Activated gamma-delta T cell (primary cell): ENCODE measurements at regions not wholly inside any gene's neighbourhood (a gene's known extent, or its start where the extent isn't known, plus 50 kb on each side); places are given as distances from the start of the nearest gene placed in this dataset.
"Not testable (repeated sequence)": the region's sequence is repeated elsewhere in the genome, so short reads cannot be mapped to it uniquely, and the experiment has no call there.

ENCODE experiments used
- DNase-seq: peaks from one replicate; lab custom pipeline; 2025; lab: John Stamatoyannopoulos, UW

GRCh38 chr4:62460329-62460728, 1260.2 kb downstream of the ADGRL3 start:
- no peak for DNase-seq

DNA sequence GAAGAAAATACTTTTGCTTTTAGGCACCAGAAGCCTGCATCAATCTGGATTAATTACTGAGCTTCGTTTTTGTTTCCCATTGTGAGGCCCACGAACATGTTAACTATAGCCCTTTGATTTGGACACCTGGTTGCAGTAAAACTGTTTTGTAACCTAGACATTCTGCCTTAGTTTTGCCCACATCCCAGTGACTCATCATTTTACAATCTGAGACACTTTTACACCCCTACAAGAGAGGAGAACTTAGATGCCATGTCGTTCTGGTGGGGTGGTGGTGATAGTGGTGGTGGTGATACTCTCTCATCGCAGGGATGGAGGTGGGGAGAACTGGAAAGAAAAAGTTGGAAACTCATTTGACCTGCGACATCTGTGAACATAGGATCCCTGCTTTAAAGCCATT, 1257.2 kb downstream of the ADGRL3 start:
- DNase-seq: no peak

GRCh38 chr4:62455871-62456270, 1255.7 kb downstream of the ADGRL3 start:
- no peak for DNase-seq

GRCh38 chr4:62454535-62454934, 1254.4 kb downstream of the ADGRL3 start:
- no peak for DNase-seq

DNA sequence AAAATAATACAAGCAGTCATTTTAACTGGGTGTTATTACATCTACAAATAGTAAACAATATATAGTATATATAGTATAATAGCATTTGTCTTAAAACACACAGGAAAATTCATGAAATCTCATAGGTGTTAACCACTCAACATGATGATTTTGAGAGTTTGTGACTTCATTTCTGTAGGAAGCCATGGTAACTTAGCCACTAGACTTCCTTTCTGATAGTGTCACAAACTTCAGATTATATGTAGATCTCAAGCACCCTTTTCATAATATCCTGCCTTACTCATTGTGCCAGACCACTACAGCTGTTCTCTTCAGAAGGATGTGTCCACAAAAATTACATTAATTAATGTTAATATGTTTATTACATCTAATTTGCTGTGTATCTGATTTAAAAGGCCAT, 1250.6 kb downstream of the ADGRL3 start:
- DNase-seq: no peak

DNA sequence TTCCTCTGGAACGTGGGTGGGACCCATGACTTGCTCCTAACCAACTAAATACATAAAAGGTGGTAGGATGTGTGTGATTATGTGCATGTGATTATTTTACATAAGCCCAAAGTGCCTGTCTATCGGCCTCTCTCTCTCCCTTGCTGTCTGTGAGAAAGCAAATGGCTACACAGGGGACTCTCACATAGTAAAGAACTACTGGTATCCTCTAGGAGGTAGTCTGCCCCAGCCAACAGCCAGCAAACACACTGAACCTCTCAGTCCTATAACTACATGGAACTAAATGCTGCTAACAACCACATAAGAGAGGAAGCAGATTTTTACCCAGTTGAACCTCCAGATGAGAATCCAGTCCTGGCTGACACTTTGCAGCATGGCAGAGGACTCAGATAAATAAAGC, 1249.4 kb downstream of the ADGRL3 start:
- DNase-seq: no peak

- DNase-seq: no peak
Observed at GRCh38 chr4:62448911-62449310, 1248.8 kb downstream of the ADGRL3 start.

DNA sequence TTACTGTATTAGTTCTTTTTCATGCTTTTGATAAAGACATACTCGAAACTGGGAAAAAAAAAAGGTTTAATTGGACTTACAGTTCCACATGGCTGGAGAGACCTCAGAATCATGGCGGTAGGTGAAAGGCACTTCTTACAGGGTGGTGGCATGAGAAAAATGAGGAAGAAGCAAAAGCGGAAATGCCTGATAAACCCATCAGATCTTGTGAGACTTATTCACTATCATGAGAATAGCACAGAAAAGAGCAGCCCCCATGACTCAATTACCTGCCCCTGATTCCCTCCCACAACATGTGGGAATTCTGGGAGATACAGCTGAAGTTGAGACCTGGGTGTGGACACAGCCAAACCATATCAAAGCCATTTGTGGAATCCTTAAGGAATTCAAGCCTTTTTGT, 1238.9 kb downstream of the ADGRL3 start:
- no peak for DNase-seq

DNA sequence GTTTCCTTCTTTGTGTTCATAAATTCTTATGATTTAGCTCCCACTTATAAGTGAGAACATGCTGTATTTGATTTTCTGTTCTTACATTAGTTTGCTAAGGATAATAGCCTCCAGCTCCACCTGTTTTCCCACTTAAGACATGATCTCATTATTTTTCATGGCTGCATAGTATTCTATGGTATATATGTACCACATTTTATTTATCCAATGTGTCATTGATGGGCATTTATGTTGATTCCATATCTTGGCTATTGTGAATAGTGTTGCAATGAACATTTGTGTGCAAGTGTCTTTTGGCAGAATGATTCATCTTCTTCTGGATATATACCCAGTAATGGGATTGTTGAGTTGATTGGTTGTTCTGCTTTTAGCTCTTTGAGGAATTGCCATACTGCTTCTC, 1234.8 kb downstream of the ADGRL3 start:
- no peak for DNase-seq

- not testable (repeated sequence) for DNase-seq
Observed at GRCh38 chr4:62431513-62432231, 1231.5 kb downstream of the ADGRL3 start.

DNA sequence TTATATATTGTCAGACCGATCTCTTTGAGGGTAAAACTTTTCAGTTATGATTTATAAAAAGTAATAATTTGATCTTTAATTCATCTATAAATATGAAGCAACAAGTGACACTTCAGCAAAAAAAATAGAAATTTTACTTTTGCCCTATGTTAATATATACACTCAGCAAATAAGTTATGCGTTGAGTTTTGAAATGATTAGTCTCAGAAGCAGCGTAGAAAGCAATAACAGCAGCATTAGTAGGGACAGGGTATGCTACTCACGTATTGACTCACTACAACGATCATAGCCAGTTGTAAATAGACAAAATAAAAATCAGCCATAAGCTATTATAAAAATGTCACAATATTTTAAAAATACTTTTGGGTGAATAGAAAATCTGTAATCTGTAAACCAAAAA, 1229.2 kb downstream of the ADGRL3 start:
- DNase-seq: no peak

GRCh38 chr4:62415256-62415655, 1215.1 kb downstream of the ADGRL3 start:
- DNase-seq: no peak

GRCh38 chr4:62414563-62414962, 1214.4 kb downstream of the ADGRL3 start:
- no peak for DNase-seq

DNA sequence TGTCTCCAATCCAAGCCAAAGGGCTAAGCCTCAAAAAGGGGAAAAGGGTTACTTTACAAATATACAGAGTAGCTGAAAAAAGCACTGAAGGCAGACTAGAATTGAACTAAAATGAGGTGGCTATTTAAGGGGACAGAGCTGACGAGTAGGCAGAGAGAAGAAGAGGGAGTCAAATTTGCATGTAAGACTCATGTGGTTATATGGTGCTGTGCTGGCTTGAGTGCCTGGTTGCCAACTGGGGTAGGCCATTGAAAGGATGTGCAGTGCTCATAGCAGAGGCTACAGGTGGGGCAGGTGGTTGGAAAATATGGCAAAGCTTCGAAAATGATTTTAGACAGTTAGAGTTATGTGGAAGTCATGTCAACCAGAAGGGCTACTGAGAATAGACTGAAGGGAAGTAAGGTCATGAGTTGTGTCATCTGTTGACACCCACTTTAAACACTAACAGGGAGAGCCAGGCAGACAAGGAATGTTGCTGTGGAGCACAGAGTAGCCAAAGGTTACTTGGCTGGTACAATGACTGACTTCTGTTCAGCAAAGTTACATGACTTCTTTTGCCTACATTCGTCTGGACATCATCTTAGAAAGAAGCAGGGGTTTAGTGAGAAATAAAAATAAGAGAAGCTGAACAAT, 1210.4 kb downstream of the ADGRL3 start:
- DNase-seq: no peak

- DNase-seq: no peak
Observed at GRCh38 chr4:62408454-62408853, 1208.3 kb downstream of the ADGRL3 start.

DNA sequence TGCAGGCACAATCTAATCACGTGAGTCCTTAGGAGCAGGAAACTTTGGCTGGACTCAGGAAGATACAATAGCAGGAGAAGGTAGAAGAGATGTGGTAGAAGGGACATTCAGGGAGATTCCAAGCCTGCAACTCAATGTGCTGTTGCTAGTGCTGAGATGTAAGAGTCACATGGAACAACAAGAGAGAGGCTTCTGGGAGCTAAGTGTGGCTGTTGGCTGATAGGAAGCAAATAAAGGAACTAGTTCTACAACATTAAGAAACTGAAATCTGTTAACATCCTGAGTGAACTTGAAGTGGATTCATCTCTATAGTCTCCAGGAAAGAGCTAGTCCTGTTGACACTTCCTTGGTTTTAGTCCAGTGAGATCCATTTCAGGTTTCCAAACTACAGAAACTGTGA, 1207.4 kb downstream of the ADGRL3 start:
- DNase-seq: no peak

DNA sequence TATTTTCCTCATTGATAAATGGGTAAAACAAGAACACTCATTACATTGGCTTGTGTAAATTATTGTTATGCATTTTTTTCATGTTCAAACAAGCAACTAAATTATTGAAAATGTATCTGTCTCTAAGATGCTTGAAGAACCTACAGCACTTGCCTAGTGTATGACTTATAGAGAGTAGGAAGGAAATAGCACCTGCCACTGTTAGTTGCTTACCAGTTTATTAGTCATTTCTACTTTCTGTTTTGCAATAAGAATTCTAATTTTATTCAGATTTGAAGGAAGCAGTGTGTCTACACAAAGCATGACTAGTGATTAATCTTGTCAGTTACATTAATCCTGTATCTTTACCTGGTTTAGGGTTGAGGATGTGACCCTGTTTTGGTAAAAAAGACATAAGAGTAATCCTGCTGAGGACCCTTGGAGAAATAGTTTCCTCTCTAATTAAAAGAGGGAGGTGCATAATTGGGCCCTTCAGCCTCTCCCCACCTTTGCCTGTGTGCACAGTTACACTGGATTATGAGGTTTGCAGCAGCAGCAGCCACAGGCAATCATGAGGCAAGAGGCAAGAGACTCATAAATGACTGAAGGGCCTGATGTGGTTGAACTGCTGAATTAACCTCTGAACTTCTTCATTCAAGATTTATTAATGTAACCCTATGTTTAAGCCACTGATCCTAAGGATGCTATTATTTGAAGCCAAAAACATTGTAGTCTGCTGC, 1202.1 kb downstream of the ADGRL3 start:
- no peak for DNase-seq

- no peak for DNase-seq
Observed at GRCh38 chr4:62399242-62399641, 1199.1 kb downstream of the ADGRL3 start.

- DNase-seq: no peak
Observed at GRCh38 chr4:62398318-62398717, 1198.2 kb downstream of the ADGRL3 start.

DNA sequence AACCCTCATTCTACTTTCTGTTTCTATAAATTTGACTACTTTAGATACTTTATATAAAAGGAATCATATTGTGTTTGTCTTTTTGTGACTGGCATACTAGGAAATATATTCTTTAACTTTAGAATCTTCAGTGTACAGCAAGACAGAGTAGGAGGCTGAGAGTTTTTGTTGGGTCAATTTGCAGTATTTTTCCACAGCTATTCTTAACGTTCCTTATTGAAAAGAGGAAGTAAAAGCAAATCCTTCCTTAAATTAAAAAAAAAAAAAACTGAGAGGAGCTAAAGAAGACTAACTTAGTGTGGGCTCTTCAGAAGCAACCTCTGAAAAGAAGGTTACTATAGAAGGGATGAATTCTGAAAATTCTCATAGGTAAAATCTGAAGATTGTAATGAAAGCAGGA, 1194.6 kb downstream of the ADGRL3 start:
- DNase-seq: no peak

- no peak for DNase-seq
Observed at GRCh38 chr4:62387808-62388207, 1187.7 kb downstream of the ADGRL3 start.

DNA sequence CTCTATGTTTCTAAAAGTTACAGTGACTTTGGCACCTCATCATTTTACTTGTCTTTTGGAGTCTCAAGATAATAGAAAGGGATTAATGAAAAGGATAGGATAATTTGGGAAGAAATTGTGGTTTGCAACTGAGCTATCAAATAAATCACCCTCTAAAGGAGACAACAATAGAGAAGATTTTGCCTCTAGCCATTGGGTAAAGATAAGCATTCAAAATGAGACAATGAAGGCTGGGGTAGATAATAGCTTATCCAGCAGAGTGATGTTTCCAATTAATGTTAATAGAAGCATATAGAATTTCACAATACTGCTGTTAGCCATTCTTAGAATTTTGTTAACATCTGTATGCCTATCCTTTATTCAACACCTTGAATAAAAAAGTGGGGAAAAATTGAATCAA, 1177.6 kb downstream of the ADGRL3 start:
- DNase-seq: no peak

GRCh38 chr4:62377245-62377644, 1177.1 kb downstream of the ADGRL3 start:
- no peak for DNase-seq
